GM10266 (cell line): ENCODE measurements at regions not wholly inside any gene's neighbourhood (a gene's known extent, or its start where the extent isn't known, plus 50 kb on each side); places are given as distances from the start of the nearest gene placed in this dataset.
A peak's percentile ranks its signal among the peaks of the same experiment; 100 is the strongest.
"Not testable (repeated sequence)": the region's sequence is repeated elsewhere in the genome, so short reads cannot be mapped to it uniquely, and the experiment has no call there.

Source experiments
- DNase-seq: peaks from one replicate; pipeline ENCODE4 v3.0.0; 2012; ENCODE audit errors: extremely low spot score
- TF ChIP-seq, protein P1 (sequence below): IDR thresholded peaks from 2 replicates; pipeline ENCODE4 v1.5.1; 2012; ENCODE audit warnings: mild to moderate bottlenecking, low read depth; ENCODE audit not compliant: control insufficient read depth, insufficient read depth; ENCODE audit errors: missing control alignments

DNA sequence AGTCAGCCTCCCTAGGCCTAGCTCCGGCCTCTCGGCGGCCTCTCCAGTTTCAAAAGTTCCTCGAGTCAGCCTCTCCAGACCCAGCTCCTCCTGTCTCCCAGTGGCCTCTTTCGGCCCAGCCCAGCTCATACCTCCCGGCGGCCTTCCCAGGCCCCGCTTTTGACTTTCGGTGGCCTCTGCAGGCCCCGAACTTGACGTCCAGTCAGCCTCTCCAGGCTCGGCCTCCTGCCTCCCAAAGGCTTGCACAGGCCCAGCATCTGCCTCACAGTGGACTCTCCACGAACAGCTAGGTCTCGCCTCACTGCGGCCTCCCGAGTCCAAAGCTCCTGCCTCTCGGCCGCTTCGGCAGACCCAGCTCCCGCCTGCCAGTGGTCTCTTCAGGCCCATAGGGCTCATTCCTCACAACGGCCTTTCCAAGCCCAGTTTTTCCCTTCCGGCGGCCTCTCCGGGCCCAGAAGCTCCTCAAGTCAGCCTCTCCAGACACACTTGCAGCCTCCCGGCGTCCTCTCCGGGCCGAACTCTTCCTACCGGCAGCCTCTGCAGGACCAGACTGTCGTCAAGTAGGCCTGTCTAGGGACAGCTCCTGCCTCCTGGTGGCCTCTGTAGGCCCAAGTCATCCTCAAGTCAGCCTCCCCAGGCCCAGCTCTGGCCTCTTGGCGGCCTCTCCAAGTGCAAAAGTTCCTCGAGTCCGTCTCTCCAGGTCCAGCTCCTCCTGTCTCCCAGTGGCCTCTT is 249.9 kb upstream of the ZNF722 start:
- not testable (repeated sequence) for DNase-seq

DNA sequence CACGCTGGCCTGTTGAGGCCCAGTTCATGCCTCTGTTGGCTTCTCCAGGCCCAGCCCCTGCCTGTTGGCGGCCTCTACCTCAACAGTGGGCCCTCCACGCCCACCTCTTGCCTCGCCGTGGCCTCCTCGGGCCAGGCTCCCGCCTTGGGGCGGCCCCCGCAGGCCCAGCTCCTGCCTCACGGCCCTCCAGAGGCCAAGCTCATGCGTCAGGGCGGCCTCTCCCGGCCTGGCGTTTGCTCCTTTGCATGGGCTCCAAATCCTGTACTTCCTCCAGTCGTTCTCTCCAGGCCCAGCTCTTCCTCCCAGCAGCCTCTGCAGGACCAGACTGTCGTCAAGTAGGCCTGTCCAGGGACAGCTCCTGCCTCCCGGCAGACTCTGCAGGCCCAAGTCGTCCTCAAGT is 246.2 kb upstream of the ZNF722 start:
- DNase-seq = not testable (repeated sequence)

DNA sequence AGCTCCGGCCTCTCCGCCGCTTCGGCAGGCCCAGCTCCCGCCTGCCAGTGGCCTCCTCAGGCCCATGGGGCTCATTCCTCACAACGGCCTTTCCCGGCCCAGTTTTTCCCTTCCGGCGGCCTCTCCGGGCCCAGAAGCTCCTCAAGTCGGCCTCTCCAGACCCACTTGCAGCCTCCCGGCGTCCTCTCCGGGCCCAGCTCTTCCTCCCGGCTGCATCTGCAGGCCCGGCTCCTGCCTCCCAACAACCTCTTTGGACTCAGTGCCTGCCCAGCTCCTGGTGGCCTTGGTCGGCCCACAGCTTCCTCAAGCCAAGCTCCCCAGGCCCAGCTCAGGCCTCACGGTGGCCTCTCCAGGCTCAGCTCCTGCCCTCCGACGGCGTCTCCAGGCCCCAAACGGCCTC is 245.5 kb upstream of the ZNF722 start:
- not testable (repeated sequence) for DNase-seq

DNA sequence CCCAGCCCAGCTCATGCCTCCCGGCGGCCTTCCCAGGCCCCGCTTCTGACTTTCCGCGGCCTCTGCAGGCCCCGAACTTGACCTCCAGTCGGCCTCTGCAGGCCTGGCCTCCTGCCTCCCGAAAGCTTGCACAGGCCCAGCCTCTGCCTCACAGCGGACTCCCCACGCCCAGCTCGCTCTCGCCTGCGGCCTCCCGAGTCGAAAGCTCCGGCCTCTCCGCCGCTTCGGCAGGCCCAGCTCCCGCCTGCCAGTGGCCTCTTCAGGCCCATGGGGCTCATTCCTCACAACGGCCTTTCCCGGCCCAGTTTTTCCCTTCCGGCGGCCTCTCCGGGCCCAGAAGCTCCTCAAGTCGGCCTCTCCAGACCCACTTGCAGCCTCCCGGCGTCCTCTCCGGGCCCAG is 238.4 kb upstream of the ZNF722 start:
- DNase-seq = not testable (repeated sequence)

DNA sequence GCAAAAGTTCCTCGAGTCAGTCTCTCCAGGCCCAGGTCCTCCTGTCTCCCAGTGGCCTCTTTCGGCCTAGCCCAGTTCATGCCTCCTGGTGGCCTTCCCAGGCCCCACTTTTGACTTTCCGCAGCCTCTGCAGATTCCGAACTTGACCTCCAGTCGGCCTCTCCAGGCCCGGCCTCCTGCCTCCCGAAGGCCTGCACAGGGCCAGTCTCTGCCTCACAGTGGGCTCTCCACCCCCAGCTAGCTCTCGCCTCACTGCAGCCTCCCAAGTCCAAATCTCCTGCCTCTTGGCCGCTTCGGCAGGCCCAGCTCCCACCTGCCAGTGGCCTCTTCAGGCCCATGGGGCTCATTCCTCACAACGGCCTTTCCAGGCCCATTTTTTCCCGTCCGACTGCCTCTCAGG is 233.1 kb upstream of the ZNF722 start:
- DNase-seq = not testable (repeated sequence)

DNA sequence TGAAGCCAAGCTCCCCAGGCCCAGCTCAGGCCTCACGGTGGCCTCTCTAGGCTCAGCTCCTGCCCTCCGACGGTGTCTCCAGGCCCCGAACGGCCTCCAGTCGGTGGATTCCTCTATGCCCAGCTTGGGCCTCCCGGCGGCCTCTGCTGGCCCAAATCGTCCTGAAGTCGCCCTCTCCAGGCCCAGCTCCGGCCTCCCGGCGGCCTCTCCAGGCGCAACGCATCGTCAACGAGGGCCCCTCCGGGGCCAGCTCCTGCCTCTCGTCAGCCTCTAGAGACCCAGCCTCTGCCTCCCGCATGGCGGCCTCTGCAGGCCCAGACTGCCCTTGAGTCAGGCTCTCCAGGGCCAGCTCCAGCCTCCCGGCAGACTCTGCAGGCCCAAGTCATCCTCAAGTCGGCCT is 232.5 kb upstream of the ZNF722 start:
- DNase-seq = not testable (repeated sequence)

DNA sequence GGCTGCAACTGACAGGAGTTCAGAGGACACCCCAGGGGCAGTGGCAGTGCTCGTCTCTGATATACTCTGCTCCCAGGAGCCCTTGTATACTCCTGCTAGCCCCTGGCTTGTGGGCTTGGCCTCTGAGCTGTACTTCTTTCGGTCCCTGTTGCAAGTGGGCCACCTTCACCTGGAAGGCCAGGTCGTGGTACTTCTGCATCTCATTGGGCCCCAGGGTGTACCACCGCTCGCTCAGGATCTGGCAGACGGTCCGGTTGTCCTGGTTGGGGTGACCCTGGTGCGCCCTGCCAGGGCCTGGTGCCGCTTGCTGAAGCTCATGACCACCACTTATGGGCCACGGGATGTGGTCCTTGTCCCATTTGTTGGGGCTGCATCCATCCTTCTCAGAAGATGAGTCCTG is 228.5 kb upstream of the ZNF722 start:
- DNase-seq = not testable (repeated sequence)

DNA sequence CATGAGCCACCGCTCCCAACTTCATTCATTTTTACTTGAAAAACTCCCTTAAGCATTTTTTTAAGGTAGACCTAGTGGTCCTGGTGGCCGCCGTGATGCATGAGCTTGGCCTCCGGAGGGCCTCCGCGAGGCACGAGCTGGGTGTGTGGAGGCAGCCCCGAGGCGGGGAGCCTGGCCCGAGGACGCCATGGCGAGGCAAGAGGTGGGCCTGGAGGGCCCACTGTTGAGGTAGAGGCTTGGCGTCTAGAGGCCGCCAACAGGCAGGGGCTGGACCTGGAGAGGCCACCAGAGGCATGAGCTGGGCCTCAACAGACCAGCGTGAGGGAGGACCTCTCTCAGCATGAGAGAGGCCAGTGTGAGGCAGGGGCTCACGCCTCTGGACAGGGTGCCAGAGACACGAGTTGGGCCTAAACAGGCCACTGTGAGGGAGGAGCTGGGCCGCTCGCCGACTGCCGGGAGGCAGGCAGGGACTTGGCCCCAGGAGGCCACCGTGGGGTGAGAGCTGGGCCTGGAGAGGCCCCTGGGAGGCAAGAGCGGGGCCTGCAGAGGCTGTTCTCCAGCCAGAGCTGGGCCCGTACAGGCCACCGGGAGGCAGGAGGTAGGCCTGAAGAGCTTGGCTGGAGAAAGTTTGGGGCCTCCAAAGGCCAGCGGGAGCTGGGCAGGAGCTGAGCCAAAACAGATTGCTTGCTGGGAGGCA is 227.1 kb upstream of the ZNF722 start:
- DNase-seq = not testable (repeated sequence)

DNA sequence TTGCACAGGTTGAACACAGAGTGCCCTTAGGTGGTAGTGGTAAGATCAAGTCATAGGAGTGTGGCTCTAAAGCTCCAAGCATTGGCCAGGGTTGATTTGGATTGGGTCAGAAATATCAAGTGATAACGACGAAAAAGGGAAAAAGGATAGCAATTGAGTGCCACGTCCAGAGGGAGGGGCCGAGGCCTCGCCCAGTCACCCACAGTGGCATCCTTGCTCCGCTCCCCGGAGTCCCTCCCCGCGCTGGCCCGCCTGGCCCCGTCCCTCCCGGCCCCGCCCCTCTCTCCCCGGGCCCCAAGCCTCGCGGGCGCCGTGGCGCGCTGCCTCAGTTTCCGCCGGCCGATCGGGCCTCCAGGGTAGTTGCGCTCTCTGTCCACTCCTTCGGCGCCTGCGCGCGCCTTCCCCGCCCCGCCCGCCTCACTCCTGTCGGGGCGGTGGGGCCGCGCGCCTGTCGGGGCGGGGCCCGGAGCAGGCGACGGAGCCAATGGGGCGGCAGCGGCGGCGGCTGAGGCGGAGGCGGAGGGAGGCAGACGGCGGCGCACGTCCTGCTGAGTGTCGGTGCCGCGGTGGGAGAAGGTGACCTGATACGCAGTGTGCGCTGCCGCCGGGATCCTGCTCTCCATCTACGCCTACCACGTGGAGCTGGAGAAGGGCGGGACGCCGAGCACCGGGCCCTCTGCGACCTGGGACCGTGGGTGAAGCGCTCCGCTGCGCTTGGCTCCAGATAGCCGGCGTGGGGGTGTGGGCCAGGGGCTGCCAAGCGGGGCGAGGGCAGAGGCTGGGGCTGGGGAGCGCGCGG is 209.1 kb upstream of the ZNF722 start:
- TF ChIP-seq, protein P1, sequence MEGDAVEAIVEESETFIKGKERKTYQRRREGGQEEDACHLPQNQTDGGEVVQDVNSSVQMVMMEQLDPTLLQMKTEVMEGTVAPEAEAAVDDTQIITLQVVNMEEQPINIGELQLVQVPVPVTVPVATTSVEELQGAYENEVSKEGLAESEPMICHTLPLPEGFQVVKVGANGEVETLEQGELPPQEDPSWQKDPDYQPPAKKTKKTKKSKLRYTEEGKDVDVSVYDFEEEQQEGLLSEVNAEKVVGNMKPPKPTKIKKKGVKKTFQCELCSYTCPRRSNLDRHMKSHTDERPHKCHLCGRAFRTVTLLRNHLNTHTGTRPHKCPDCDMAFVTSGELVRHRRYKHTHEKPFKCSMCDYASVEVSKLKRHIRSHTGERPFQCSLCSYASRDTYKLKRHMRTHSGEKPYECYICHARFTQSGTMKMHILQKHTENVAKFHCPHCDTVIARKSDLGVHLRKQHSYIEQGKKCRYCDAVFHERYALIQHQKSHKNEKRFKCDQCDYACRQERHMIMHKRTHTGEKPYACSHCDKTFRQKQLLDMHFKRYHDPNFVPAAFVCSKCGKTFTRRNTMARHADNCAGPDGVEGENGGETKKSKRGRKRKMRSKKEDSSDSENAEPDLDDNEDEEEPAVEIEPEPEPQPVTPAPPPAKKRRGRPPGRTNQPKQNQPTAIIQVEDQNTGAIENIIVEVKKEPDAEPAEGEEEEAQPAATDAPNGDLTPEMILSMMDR = no peak

DNA sequence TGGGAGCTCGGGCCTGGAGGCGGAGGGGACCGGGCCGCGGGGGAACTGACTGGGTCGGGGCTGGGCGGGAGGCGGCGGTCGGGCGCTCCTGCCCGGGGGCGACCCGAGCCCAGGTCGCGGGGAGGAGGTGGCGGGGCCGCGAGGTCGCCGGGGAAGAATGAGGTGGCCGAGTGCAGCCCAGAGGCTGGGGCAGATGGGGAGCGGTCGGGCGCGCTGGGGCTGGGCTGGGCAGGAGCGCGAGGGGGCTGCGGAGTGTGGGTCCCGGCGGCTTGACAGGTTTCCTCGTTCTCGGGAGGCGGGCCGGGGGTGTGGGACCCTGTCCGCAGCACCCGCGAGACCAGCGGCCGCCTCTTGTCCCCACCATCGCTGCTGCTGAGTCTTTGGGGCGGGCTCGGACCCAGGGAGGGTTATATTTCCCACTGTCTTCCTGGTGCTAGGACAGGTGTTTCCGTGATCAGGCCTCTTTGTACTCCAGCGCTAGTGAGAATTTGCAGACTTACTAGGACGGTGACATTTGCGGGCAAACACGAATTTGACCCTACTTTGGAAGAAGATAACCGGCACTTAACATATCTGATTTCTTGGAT is 208.4 kb upstream of the ZNF722 start:
- not testable (repeated sequence) for DNase-seq

More for the DNA sequence above, 209.1 kb upstream of the ZNF722 start:
- DNase-seq = peak; percentile 9
